Stimulated activated CD8-positive, alpha-beta memory T cell treated with anti-CD3 and anti-CD28 coated beads, Interleukin-15, amount 100 ng/mL, for 24 hours (primary cell): ENCODE measurements at regions not wholly inside any gene's neighbourhood (a gene's known extent, or its start where the extent isn't known, plus 50 kb on each side); places are given as distances from the start of the nearest gene placed in this dataset.
"Not testable (repeated sequence)": the region's sequence is repeated elsewhere in the genome, so short reads cannot be mapped to it uniquely, and the experiment has no call there.

Experiments
- DNase-seq: peaks from one replicate; pipeline ENCODE4 v3.0.0-alpha.2; 2020; ENCODE audit warnings: low read depth

GRCh38 chr9:66152406-66152805 is 415.5 kb downstream of the FOXD4L4 start:
- not testable (repeated sequence) for DNase-seq

- peak; percentile 4 for DNase-seq
Measured at GRCh38 chr9:66153021-66153725, 416.2 kb downstream of the FOXD4L4 start.

- not testable (repeated sequence) for DNase-seq
Measured at GRCh38 chr9:66153971-66154691, 417.2 kb downstream of the FOXD4L4 start.

- DNase-seq: not testable (repeated sequence)
Measured at GRCh38 chr9:66182316-66182715, 445.4 kb downstream of the FOXD4L4 start.

GRCh38 chr9:66183648-66184047 is 446.7 kb downstream of the FOXD4L4 start:
- DNase-seq: not testable (repeated sequence)

GRCh38 chr9:66197199-66197598 is 460.3 kb downstream of the FOXD4L4 start:
- DNase-seq: not testable (repeated sequence)

- DNase-seq: not testable (repeated sequence)
Measured at GRCh38 chr9:66198421-66198820, 461.5 kb downstream of the FOXD4L4 start.

GRCh38 chr9:66206617-66207016 is 469.7 kb downstream of the FOXD4L4 start:
- DNase-seq: not testable (repeated sequence)

- DNase-seq: not testable (repeated sequence)
Measured at GRCh38 chr9:66207914-66208313, 471.0 kb downstream of the FOXD4L4 start.

- not testable (repeated sequence) for DNase-seq
Measured at GRCh38 chr9:66244763-66245162, 507.8 kb downstream of the FOXD4L4 start.

- not testable (repeated sequence) for DNase-seq
Measured at GRCh38 chr9:66245481-66245880, 508.5 kb downstream of the FOXD4L4 start.

GRCh38 chr9:66257581-66257980 is 520.6 kb downstream of the FOXD4L4 start:
- DNase-seq: not testable (repeated sequence)

GRCh38 chr9:66261576-66261975 is 524.6 kb downstream of the FOXD4L4 start:
- DNase-seq: not testable (repeated sequence)

GRCh38 chr9:66263621-66264020 is 526.7 kb downstream of the FOXD4L4 start:
- not testable (repeated sequence) for DNase-seq

GRCh38 chr9:66264786-66265185 is 527.8 kb downstream of the FOXD4L4 start:
- not testable (repeated sequence) for DNase-seq

- DNase-seq: not testable (repeated sequence)
Measured at GRCh38 chr9:66266202-66266601, 529.3 kb downstream of the FOXD4L4 start.

- DNase-seq: not testable (repeated sequence)
Measured at GRCh38 chr9:66266856-66267430, 530.0 kb downstream of the FOXD4L4 start.

- DNase-seq: not testable (repeated sequence)
Measured at GRCh38 chr9:66267684-66268083, 530.7 kb downstream of the FOXD4L4 start.

GRCh38 chr9:66269024-66269423 is 532.1 kb downstream of the FOXD4L4 start:
- DNase-seq: not testable (repeated sequence)

- peak; percentile 40 for DNase-seq
Measured at GRCh38 chr9:66269783-66270182, 532.8 kb downstream of the FOXD4L4 start.

GRCh38 chr9:66278809-66279208 is 541.9 kb downstream of the FOXD4L4 start:
- DNase-seq: not testable (repeated sequence)
